Upper lobe of right lung (tissue), 1 donor: ENCODE measurements at regions not wholly inside any gene's neighbourhood (a gene's known extent, or its start where the extent isn't known, plus 50 kb on each side); places are given as distances from the start of the nearest gene placed in this dataset.

Experiments used
- ATAC-seq: fragments of 200-7000 bp; cut with Tn5 transposase; one replicate; pipeline ENCODE4 v1.9.1; 2020; ENCODE audit warnings: mild to moderate bottlenecking, moderate library complexity
- DNase-seq: peaks from one replicate; pipeline ENCODE4 v3.0.0-alpha.2; 2020
- H3K27ac ChIP-seq: fragments of 200-600 bp; one replicate; pipeline ENCODE4 v1.8.0; 2022
- H3K27me3 ChIP-seq: fragments of 200-600 bp; one replicate; pipeline ENCODE4 v1.8.0; 2022; ENCODE audit warnings: mild to moderate bottlenecking
- H3K36me3 ChIP-seq: fragments of 200-600 bp; one replicate; pipeline ENCODE4 v1.8.0; 2022
- H3K4me1 ChIP-seq: fragments of 200-600 bp; one replicate; pipeline ENCODE4 v1.8.0; 2022
- H3K4me3 ChIP-seq: fragments of 200-600 bp; one replicate; pipeline ENCODE4 v1.8.0; 2022; ENCODE audit warnings: mild to moderate bottlenecking
- H3K9me3 ChIP-seq: fragments of 200-600 bp; one replicate; pipeline ENCODE4 v1.8.0; 2022
- CTCF ChIP-seq: fragments of 200-600 bp; IDR thresholded peaks from one replicate; pipeline ENCODE4 v1.8.0; 2022; ENCODE audit warnings: antibody characterized with exemption
- intact Hi-C: fragments of 100-400 bp; cut with DNase I; formaldehyde crosslinking; loops from one replicate; pipeline ENCODE4 v1.11.0; 2022
- donor health status: DM: no; HTN: yes; CAD: no; lungs with severe emphysema.

DNA sequence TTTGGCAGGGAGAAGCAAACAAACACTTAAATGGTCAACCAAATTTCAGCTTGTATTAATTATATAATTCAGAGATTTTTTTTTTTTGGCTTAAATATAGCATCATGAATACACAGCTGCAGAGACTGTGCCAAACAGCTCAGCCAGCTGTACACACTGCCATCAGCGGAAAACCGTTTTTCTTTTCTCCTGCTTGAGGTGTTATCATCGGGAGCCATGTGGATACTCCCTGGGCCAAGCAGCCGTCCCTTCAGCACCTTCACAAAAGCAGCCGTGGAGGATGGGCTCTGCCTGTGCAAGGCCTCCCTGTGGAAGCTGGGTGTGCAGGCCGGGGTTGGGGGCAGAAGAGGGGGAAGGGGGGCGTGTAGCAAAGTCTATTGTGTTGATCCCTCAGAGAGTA is 85.0 kb downstream of the NUF2 start:
- Histone ChIP-seq H3K36me3 (no peaks in the 10 kb centered on the region), H3K4me1 (no peaks in the 10 kb centered on the region), H3K9me3 (no peaks in the 10 kb centered on the region), H3K27me3 (no peaks in the 10 kb centered on the region), H3K27ac (no peak overlapping the region), H3K4me3 (no peak overlapping the region)
- intact Hi-C loops: no loop called here
- ATAC-seq (no peak), DNase-seq (no peak)
- TF ChIP-seq CTCF: no peak

DNA sequence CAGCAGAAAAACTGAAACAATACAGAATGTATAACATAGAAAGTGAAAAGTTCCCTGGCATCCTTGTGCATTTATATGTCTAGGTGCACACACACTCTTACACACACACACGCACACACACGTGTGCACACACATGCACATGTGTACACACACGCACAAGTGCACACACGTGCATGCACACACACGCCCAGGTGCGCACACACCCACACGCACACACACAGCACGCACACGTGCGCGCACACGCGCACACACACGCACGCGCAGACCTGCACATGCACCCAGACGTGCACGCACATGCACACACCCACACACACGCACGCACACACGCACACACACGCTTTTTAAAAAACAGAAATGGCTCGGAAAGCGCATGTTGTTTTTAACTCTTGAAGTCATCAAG is 86.5 kb downstream of the NUF2 start:
- intact Hi-C loops: no loop called here
- TF ChIP-seq CTCF: no peak
- no peak for ATAC-seq
- no peak overlapping the region for H3K4me3 ChIP-seq
- no peaks in the 10 kb centered on the region for H3K27me3 ChIP-seq
- H3K27ac ChIP-seq: no peak overlapping the region
- H3K4me1 ChIP-seq: no peaks in the 10 kb centered on the region
- DNase-seq: no peak
- no peaks in the 10 kb centered on the region for H3K36me3 ChIP-seq
- no peaks in the 10 kb centered on the region for H3K9me3 ChIP-seq

DNA sequence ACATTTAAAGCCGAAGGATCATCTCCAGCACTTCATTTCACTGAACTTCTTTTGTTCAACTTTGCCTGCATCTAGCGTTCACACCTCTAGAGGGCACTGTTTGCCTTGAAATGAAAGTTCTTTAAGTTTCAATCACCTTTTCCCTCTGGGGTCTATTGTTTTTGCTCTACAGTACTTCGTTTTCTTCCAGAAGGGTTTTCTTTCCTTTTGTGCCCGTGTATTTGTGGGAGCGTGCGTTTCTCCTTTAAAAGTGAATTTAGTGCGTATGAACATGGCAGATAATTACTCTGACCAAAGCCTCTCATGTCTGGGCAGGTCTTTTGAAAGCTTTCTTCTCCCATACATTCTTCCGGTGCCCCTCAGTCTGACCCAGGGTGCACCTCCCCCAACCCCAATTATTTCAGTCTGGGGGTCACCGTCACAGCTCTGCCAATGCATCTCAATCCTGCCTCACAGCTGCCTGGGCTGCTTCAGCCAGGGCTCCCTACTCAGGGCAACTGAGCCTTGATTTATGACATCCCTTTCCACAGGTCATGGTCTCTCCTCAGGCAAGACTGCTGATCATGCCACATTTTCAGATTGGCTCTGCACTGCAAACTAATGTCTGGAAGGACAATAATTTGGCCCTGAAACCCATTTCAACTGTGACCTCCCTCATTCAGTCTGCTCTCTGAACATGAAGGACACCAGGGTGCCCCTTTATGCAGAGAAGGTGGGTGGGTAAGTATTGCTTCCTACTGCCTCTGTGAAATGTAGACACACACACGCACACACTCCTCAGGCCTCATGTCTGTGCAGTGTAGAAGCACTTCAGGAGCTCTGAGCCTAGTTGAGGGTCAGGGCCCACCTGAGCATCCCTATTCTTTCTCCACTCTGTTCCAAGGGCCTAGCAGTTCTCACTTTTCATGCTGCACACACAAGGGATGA is 88.6 kb downstream of the NUF2 start:
- intact Hi-C loops: no loop called here
- Histone ChIP-seq H3K9me3 (no peaks in the 10 kb centered on the region), H3K4me1 (no peaks in the 10 kb centered on the region), H3K27me3 (no peaks in the 10 kb centered on the region), H3K36me3 (no peaks in the 10 kb centered on the region), H3K27ac (no peak overlapping the region), H3K4me3 (no peak overlapping the region)
- DNase-seq (no peak), ATAC-seq (peak; percentile 41)
- TF ChIP-seq CTCF: peak; percentile 74

- Histone ChIP-seq H3K4me1 (no peaks in the 10 kb centered on the region), H3K4me3 (no peak overlapping the region), H3K27me3 (no peaks in the 10 kb centered on the region), H3K36me3 (no peaks in the 10 kb centered on the region), H3K9me3 (no peaks in the 10 kb centered on the region), H3K27ac (no peak overlapping the region)
- TF ChIP-seq CTCF: no peak
- no peak for DNase-seq
- intact Hi-C loops: no loop called here
- no peak for ATAC-seq
These were observed 90.5 kb downstream of the NUF2 start for GRCh38 chr1:163412221-163412620.

DNA sequence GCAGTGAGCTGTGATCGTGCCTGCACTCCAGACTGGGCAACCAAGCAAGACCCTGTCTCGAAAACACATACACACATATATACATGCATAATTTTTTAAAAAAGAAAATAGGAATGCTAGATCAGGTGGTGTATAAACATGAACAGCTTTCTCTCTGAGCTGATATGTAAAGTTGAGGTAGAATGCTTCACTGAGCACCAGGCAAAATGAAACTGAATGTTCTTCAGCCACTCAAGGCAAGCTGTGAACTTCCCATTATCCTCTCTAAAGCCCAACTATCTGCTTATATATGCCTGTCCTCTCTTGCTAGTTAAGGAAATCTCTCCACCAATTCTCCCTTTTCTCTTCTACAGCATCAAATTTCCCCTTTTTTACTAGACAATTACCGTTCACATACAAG is 93.0 kb downstream of the NUF2 start:
- H3K27ac ChIP-seq: no peak overlapping the region
- intact Hi-C loops: no loop called here
- no peak for DNase-seq
- TF ChIP-seq CTCF: no peak
- peaks cover 5% of the 10 kb centered on the region for H3K27me3 ChIP-seq
- no peaks in the 10 kb centered on the region for H3K36me3 ChIP-seq
- no peaks in the 10 kb centered on the region for H3K9me3 ChIP-seq
- H3K4me3 ChIP-seq: no peak overlapping the region
- ATAC-seq: no peak
- no peaks in the 10 kb centered on the region for H3K4me1 ChIP-seq
